NB4 (cell line): ENCODE measurements at regions not wholly inside any gene's neighbourhood (a gene's known extent, or its start where the extent isn't known, plus 50 kb on each side); places are given as distances from the start of the nearest gene placed in this dataset.

Source experiments
- DNase-seq: peaks from one replicate; pipeline ENCODE4 v3.0.0; 2010; ENCODE audit warnings: low read depth
- H3K4me3 ChIP-seq: one replicate; pipeline ENCODE4 v1.5.1; 2011; ENCODE audit warnings: mild to moderate bottlenecking, low read depth, low read length, moderate library complexity
- MYC ChIP-seq: IDR thresholded peaks from 2 replicates; pipeline ENCODE4 v1.6.1; 2011; ENCODE audit warnings: low read depth, low read length
- POLR2A ChIP-seq: IDR thresholded peaks from 2 replicates; pipeline ENCODE4 v1.6.1; 2011; ENCODE audit warnings: mild to moderate bottlenecking; ENCODE audit not compliant: insufficient read length; ENCODE audit errors: extremely low read depth
- TF ChIP-seq, protein P1 (sequence below): IDR thresholded peaks from 2 replicates; pipeline ENCODE4 v1.6.1; 2011; ENCODE audit warnings: low read depth, low read length
- TF ChIP-seq, protein P2 (sequence below): IDR thresholded peaks from one replicate; pipeline ENCODE4 v1.5.1; 2012; ENCODE audit warnings: low read depth, low read length

DNA sequence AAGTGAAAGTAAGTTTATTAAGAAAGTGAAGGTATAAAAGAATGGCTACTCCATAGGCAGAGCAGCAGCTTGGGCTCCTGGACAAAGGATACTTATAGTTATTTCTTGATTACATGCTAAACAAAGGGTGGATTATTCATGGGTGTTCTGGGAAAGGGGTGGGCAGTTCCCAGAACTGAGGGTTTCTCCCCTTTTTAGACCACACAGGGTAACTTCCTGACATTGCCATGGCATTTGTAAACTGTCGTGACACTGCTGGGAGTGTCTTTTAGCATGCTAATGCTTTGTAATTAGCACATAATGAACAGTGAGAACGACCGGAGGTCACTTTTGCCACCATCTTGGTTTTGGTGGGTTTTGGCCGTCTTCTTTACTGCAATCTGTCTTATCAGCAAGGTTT, 557.6 kb downstream of the SPRY1 start:
- H3K4me3 ChIP-seq = no peak overlapping the region
- TF ChIP-seq, protein P1, sequence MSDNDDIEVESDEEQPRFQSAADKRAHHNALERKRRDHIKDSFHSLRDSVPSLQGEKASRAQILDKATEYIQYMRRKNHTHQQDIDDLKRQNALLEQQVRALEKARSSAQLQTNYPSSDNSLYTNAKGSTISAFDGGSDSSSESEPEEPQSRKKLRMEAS = no peak
- TF ChIP-seq POLR2A (no peak), MYC (no peak)
- TF ChIP-seq, protein P2, sequence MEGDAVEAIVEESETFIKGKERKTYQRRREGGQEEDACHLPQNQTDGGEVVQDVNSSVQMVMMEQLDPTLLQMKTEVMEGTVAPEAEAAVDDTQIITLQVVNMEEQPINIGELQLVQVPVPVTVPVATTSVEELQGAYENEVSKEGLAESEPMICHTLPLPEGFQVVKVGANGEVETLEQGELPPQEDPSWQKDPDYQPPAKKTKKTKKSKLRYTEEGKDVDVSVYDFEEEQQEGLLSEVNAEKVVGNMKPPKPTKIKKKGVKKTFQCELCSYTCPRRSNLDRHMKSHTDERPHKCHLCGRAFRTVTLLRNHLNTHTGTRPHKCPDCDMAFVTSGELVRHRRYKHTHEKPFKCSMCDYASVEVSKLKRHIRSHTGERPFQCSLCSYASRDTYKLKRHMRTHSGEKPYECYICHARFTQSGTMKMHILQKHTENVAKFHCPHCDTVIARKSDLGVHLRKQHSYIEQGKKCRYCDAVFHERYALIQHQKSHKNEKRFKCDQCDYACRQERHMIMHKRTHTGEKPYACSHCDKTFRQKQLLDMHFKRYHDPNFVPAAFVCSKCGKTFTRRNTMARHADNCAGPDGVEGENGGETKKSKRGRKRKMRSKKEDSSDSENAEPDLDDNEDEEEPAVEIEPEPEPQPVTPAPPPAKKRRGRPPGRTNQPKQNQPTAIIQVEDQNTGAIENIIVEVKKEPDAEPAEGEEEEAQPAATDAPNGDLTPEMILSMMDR = no peak
- DNase-seq = no peak

- H3K4me3 ChIP-seq = no peak overlapping the region
- no peak for DNase-seq
- TF ChIP-seq, protein P1 = no peak
- TF ChIP-seq POLR2A (no peak), MYC (no peak)
- TF ChIP-seq, protein P2 = no peak
Observed at GRCh38 chr4:123955167-123955800, 558.7 kb downstream of the SPRY1 start.

DNA sequence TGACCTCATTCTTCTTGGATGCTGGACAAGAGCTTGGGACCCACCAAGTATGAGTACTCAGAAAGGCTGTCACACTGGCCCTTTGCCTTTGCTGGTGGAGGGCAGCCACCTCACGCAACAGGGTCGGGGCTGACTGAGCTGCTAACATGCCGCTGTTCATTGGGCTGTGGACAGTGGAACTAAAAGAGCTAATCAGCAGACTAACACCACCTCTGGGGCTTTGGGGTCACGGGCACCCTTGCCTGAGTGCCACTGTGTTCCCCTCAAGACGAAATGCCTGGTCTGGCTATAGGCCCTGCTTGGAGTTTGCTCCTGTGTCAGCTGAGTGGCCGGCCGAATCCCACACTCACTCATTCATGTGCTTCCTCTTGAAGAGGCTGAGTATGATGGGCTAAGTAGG, 559.6 kb downstream of the SPRY1 start:
- DNase-seq = no peak
- TF ChIP-seq POLR2A (no peak), MYC (no peak)
- TF ChIP-seq, protein P1 = no peak

DNA sequence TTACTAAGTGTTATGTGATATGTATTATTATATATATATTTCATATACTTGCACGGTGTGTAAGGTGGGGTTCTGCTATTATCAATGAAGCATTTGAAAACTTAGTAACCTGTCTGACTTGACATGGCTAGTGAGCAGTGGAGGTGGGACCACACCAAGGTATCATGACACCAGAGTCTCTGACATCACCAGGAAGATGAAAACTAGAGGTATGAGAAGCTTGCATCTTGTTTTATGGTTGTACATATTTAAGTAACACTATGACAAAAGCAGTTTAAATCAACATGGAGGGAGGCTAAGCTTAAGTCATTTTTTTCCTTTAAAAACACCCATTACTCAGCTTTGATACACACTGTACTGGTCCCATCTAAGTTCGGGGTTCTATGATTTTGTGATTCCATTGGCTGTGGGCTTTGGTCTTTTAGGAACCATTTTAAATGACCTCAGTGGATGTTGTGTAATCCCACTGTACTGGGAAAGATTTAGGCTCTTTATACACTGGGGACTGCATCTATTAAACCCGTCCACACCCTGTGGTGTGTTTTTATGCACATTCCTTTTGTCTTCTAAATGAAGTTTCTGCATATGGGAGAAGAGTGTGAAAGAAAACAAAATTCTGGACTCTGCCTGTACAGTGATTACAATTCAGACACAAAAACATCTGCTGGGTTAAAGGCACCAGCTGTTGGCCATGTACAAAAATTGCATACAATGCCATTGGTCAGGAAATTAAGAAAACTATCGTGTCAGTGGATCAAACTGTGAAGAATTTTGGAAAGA, 570.6 kb downstream of the SPRY1 start:
- no peak overlapping the region for H3K4me3 ChIP-seq
- TF ChIP-seq MYC (no peak), POLR2A (no peak)
- TF ChIP-seq, protein P1 = no peak
- TF ChIP-seq, protein P2 = no peak
- DNase-seq = no peak

More for the DNA sequence above, 559.6 kb downstream of the SPRY1 start:
- H3K4me3 ChIP-seq = no peak overlapping the region

- TF ChIP-seq, protein P2 = no peak
- no peak for TF ChIP-seq MYC
- no peak for TF ChIP-seq POLR2A
- TF ChIP-seq, protein P1 = no peak
- no peak for DNase-seq
- no peak overlapping the region for H3K4me3 ChIP-seq
Observed at GRCh38 chr4:123972031-123972430, 575.4 kb downstream of the SPRY1 start.

GRCh38 chr4:123974386-123975149, 578.0 kb downstream of the SPRY1 start:
- no peak overlapping the region for H3K4me3 ChIP-seq
- TF ChIP-seq, protein P2 = no peak
- TF ChIP-seq POLR2A = no peak
- TF ChIP-seq MYC = no peak
- TF ChIP-seq, protein P1 = no peak
- no peak for DNase-seq
